ENCODE measurements at regions not wholly inside any gene's neighbourhood (a gene's known extent, or its start where the extent isn't known, plus 50 kb on each side); places are given as distances from the start of the nearest gene placed in this dataset.

- WGBS (ENCODE audit: insufficient coverage): 93% methylated on average over 3 of the region's 3 CpGs
- no peak overlapping the region for H3K4me3 ChIP-seq (ENCODE audit: control insufficient read depth in 1 of 7, extremely low read depth in 1 of 7, insufficient read depth in 4 of 7, low read depth in 2 of 7, low read length in 6 of 7)
- peaks cover 5 to 14% (median 8%) of the 10 kb centered on the region in 4 experiments for H3K4me1 ChIP-seq (ENCODE audit: control extremely low read depth in 1 of 4, control insufficient read depth in 4 of 4, insufficient read depth in 4 of 4, low read length in 3 of 4)
- no peak for DNase-seq
- H3K27ac ChIP-seq (ENCODE audit: insufficient read depth in 1 of 2, low read depth in 1 of 2, low read length in 2 of 2, poor library complexity in 1 of 2, severe bottlenecking in 2 of 2): no peak overlapping the region
- CTCF ChIA-PET: interaction anchor here (0.6 kb wide), 2 partner anchors 9 to 81 kb away, joined by 3 read pairs; no protein-coding TSS in a partner anchor
- no peaks in the 10 kb centered on the region for H3K36me3 ChIP-seq (ENCODE audit: control insufficient read depth in 4 of 4, insufficient read depth in 4 of 4, low read length in 3 of 4)
- H3K27me3 ChIP-seq (replicated peaks in 2 of 5; ENCODE audit: control insufficient read depth in 4 of 5, insufficient read depth in 5 of 5, low read length in 4 of 5): no peaks in the 10 kb centered on the region
- POLR2A ChIA-PET: no interaction called here
- peaks cover 1 to 20% (median 3%) of the 10 kb centered on the region in 5 experiments for H3K9me3 ChIP-seq (ENCODE audit: control extremely low read depth in 1 of 5, control insufficient read depth in 4 of 5, insufficient read depth in 2 of 5, low read depth in 1 of 5, low read length in 4 of 5)
Measured at GRCh38 chr5:124456249-124456648, 290.2 kb downstream of the ZNF608 start.

GRCh38 chr5:124454081-124454480 lies 292.4 kb downstream of the ZNF608 start:
- H3K9me3 ChIP-seq (ENCODE audit: control extremely low read depth in 1 of 5, control insufficient read depth in 4 of 5, insufficient read depth in 2 of 5, low read depth in 1 of 5, low read length in 4 of 5): peaks cover 0 to 3% (median 0%) of the 10 kb centered on the region in 5 experiments
- no peaks in the 10 kb centered on the region for H3K27me3 ChIP-seq (replicated peaks in 2 of 5; ENCODE audit: control insufficient read depth in 4 of 5, insufficient read depth in 5 of 5, low read length in 4 of 5)
- ChIA-PET CTCF (no interaction called here), POLR2A (interaction anchor here (0.7 kb wide), 1 partner anchor 69 kb away, joined by 3 read pairs; no protein-coding TSS in a partner anchor)
- H3K27ac ChIP-seq (ENCODE audit: insufficient read depth in 1 of 2, low read depth in 1 of 2, low read length in 2 of 2, poor library complexity in 1 of 2, severe bottlenecking in 2 of 2): no peak overlapping the region
- no peak overlapping the region for H3K4me3 ChIP-seq (ENCODE audit: control insufficient read depth in 1 of 7, extremely low read depth in 1 of 7, insufficient read depth in 4 of 7, low read depth in 2 of 7, low read length in 6 of 7)
- no peak for DNase-seq
- H3K4me1 ChIP-seq (ENCODE audit: control extremely low read depth in 1 of 4, control insufficient read depth in 4 of 4, insufficient read depth in 4 of 4, low read length in 3 of 4): peaks cover 5 to 14% (median 8%) of the 10 kb centered on the region in 4 experiments
- H3K36me3 ChIP-seq (ENCODE audit: control insufficient read depth in 4 of 4, insufficient read depth in 4 of 4, low read length in 3 of 4): no peaks in the 10 kb centered on the region
- 90% methylated on average over 2 of the region's 3 CpGs for WGBS (ENCODE audit: insufficient coverage)

DNA sequence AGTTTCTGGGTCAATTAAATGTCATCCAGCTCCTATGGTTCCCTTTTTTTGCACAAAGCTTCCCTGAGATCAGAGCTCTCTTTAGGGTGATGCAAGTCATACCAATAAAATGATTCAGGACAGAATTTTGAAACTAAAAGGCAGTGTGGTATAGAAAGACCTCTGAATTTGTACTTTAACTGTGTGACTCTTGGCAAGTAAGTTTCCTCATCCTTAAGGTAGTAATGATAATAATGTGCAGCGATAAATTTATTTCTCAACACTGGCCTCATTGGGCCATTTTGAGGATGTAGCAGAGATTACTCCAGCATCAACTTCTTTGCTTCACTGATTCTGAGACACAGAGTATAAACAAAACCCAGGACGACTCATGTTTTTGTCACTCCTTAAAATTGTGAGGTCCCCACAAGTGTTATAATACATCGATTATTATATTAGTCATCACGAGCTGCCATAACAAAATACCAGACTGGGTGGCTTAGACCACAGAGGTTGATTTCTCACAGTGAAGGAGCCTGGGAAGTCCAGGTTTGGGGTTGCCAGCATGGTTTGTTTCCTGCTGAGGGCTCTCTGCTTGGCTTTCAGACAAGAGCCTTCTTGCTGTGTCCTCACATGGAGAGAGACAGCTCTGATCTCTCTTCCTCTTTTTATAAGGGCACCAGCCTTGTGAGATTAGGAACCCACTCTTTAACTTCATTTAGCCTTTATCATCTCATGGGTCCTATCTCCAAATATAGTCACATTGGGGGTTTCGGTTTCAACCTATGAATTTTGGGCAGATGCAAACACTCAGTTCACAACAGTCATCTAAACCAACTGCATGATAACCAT lies 293.0 kb downstream of the ZNF608 start:
- H3K4me3 ChIP-seq (ENCODE audit: control insufficient read depth in 1 of 7, extremely low read depth in 1 of 7, insufficient read depth in 4 of 7, low read depth in 2 of 7, low read length in 6 of 7): no peak overlapping the region
- POLR2A ChIA-PET: interaction anchor here (0.7 kb wide), 1 partner anchor 69 kb away, joined by 3 read pairs; no protein-coding TSS in a partner anchor
- CTCF ChIA-PET: no interaction called here
- H3K27ac ChIP-seq (ENCODE audit: insufficient read depth in 1 of 2, low read depth in 1 of 2, low read length in 2 of 2, poor library complexity in 1 of 2, severe bottlenecking in 2 of 2): no peak overlapping the region
- no peaks in the 10 kb centered on the region for H3K27me3 ChIP-seq (replicated peaks in 2 of 5; ENCODE audit: control insufficient read depth in 4 of 5, insufficient read depth in 5 of 5, low read length in 4 of 5)
- no peaks in the 10 kb centered on the region for H3K9me3 ChIP-seq (ENCODE audit: control extremely low read depth in 1 of 5, control insufficient read depth in 4 of 5, insufficient read depth in 2 of 5, low read depth in 1 of 5, low read length in 4 of 5)
- 78% methylated on average over 4 of the region's 5 CpGs for WGBS (ENCODE audit: insufficient coverage)
- DNase-seq: peak; percentile 29 to 80 (median 64)
- H3K4me1 ChIP-seq (ENCODE audit: control extremely low read depth in 1 of 4, control insufficient read depth in 4 of 4, insufficient read depth in 4 of 4, low read length in 3 of 4): peaks cover 5 to 13% (median 8%) of the 10 kb centered on the region in 4 experiments
- no peaks in the 10 kb centered on the region for H3K36me3 ChIP-seq (ENCODE audit: control insufficient read depth in 4 of 4, insufficient read depth in 4 of 4, low read length in 3 of 4)

DNA sequence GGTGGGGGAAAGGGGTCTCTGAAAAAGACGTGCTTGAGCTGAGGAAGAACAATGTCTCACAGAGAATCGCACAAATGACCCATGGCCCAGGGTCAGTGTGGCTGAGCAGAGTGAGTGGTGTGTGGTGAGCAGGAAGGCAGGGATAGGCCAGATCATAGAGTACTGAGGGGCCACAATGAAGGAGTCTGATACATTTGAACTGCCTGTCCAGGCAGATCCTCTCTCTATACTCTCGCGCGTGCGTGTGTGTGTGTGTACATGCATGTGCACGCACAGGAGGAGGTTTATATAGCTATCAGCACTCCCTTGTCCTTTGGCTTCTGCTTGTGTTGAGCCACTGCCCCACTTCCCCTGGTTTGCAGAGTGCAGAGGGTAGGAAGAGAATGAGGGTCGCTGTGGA lies 294.0 kb downstream of the ZNF608 start:
- Histone ChIP-seq H3K27ac (ENCODE audit: insufficient read depth in 1 of 2, low read depth in 1 of 2, low read length in 2 of 2, poor library complexity in 1 of 2, severe bottlenecking in 2 of 2) (no peak overlapping the region), H3K4me3 (ENCODE audit: control insufficient read depth in 1 of 7, extremely low read depth in 1 of 7, insufficient read depth in 4 of 7, low read depth in 2 of 7, low read length in 6 of 7) (no peak overlapping the region), H3K36me3 (ENCODE audit: control insufficient read depth in 4 of 4, insufficient read depth in 4 of 4, low read length in 3 of 4) (no peaks in the 10 kb centered on the region), H3K4me1 (ENCODE audit: control extremely low read depth in 1 of 4, control insufficient read depth in 4 of 4, insufficient read depth in 4 of 4, low read length in 3 of 4) (peaks cover 2 to 5% (median 4%) of the 10 kb centered on the region in 4 experiments), H3K27me3 (replicated peaks in 2 of 5; ENCODE audit: control insufficient read depth in 4 of 5, insufficient read depth in 5 of 5, low read length in 4 of 5) (no peaks in the 10 kb centered on the region), H3K9me3 (ENCODE audit: control extremely low read depth in 1 of 5, control insufficient read depth in 4 of 5, insufficient read depth in 2 of 5, low read depth in 1 of 5, low read length in 4 of 5) (no peaks in the 10 kb centered on the region)
- DNase-seq: no peak
- ChIA-PET CTCF (no interaction called here), POLR2A (no interaction called here)
- 98% methylated on average over 7 of the region's 8 CpGs for WGBS (ENCODE audit: insufficient coverage)

DNA sequence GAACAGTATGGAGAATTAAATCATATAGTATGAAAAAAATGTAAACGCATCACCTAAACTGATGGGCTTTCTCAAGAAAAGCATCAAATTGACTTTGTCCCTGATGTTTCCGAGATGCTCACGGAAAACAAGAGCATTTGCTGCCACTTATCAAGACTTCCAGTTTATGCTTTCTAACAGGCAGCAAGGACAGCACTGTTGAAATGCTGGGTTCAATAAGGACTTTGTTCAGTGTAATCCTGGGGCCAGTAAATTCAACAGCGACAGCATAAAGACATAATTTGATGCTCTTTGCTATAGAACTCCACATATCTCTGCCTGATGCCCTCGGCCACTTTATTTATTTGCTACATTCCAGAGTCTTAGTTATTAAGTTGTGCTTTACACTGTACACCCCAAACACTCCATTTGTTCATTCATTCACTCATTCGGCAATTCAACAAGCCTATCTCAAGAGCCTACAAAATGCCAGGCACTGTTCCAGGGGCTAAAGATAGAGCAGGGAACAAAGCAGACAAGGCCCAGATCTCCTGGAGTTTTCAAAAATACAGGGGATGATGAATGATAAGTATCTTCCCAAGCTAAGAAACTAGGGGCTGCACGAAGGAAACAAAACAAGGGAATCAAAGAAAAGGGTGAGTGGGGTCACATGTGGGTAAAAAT lies 294.6 kb downstream of the ZNF608 start:
- WGBS (ENCODE audit: insufficient coverage): 95% methylated on average over 7 of the region's 7 CpGs
- ChIA-PET CTCF (no interaction called here), POLR2A (no interaction called here)

GRCh38 chr5:124446120-124446519 lies 300.3 kb downstream of the ZNF608 start:
- 98% methylated on average over 5 of the region's 6 CpGs for WGBS (ENCODE audit: insufficient coverage)
- no peak for DNase-seq
- no peak overlapping the region for H3K27ac ChIP-seq (ENCODE audit: insufficient read depth in 1 of 2, low read depth in 1 of 2, low read length in 2 of 2, poor library complexity in 1 of 2, severe bottlenecking in 2 of 2)
- no peaks in the 10 kb centered on the region for H3K4me1 ChIP-seq (ENCODE audit: control extremely low read depth in 1 of 4, control insufficient read depth in 4 of 4, insufficient read depth in 4 of 4, low read length in 3 of 4)
- H3K9me3 ChIP-seq (ENCODE audit: control extremely low read depth in 1 of 5, control insufficient read depth in 4 of 5, insufficient read depth in 2 of 5, low read depth in 1 of 5, low read length in 4 of 5): no peaks in the 10 kb centered on the region
- no peaks in the 10 kb centered on the region for H3K27me3 ChIP-seq (replicated peaks in 2 of 5; ENCODE audit: control insufficient read depth in 4 of 5, insufficient read depth in 5 of 5, low read length in 4 of 5)
- H3K4me3 ChIP-seq (ENCODE audit: control insufficient read depth in 1 of 7, extremely low read depth in 1 of 7, insufficient read depth in 4 of 7, low read depth in 2 of 7, low read length in 6 of 7): no peak overlapping the region
- ChIA-PET POLR2A (no interaction called here), CTCF (no interaction called here)
- no peaks in the 10 kb centered on the region for H3K36me3 ChIP-seq (ENCODE audit: control insufficient read depth in 4 of 4, insufficient read depth in 4 of 4, low read length in 3 of 4)

More for the DNA sequence above, 294.6 kb downstream of the ZNF608 start:
- Histone ChIP-seq H3K9me3 (ENCODE audit: control extremely low read depth in 1 of 5, control insufficient read depth in 4 of 5, insufficient read depth in 2 of 5, low read depth in 1 of 5, low read length in 4 of 5) (no peaks in the 10 kb centered on the region), H3K27ac (ENCODE audit: insufficient read depth in 1 of 2, low read depth in 1 of 2, low read length in 2 of 2, poor library complexity in 1 of 2, severe bottlenecking in 2 of 2) (no peak overlapping the region), H3K27me3 (replicated peaks in 2 of 5; ENCODE audit: control insufficient read depth in 4 of 5, insufficient read depth in 5 of 5, low read length in 4 of 5) (no peaks in the 10 kb centered on the region), H3K36me3 (ENCODE audit: control insufficient read depth in 4 of 4, insufficient read depth in 4 of 4, low read length in 3 of 4) (no peaks in the 10 kb centered on the region), H3K4me3 (ENCODE audit: control insufficient read depth in 1 of 7, extremely low read depth in 1 of 7, insufficient read depth in 4 of 7, low read depth in 2 of 7, low read length in 6 of 7) (no peak overlapping the region), H3K4me1 (ENCODE audit: control extremely low read depth in 1 of 4, control insufficient read depth in 4 of 4, insufficient read depth in 4 of 4, low read length in 3 of 4) (peaks cover 0 to 5% (median 4%) of the 10 kb centered on the region in 4 experiments)
- no peak for DNase-seq

GRCh38 chr5:124445070-124445619 lies 301.3 kb downstream of the ZNF608 start:
- Histone ChIP-seq H3K27ac (ENCODE audit: insufficient read depth in 1 of 2, low read depth in 1 of 2, low read length in 2 of 2, poor library complexity in 1 of 2, severe bottlenecking in 2 of 2) (no peak overlapping the region), H3K36me3 (ENCODE audit: control insufficient read depth in 4 of 4, insufficient read depth in 4 of 4, low read length in 3 of 4) (no peaks in the 10 kb centered on the region), H3K4me3 (ENCODE audit: control insufficient read depth in 1 of 7, extremely low read depth in 1 of 7, insufficient read depth in 4 of 7, low read depth in 2 of 7, low read length in 6 of 7) (no peak overlapping the region), H3K27me3 (replicated peaks in 2 of 5; ENCODE audit: control insufficient read depth in 4 of 5, insufficient read depth in 5 of 5, low read length in 4 of 5) (no peaks in the 10 kb centered on the region), H3K9me3 (ENCODE audit: control extremely low read depth in 1 of 5, control insufficient read depth in 4 of 5, insufficient read depth in 2 of 5, low read depth in 1 of 5, low read length in 4 of 5) (no peaks in the 10 kb centered on the region), H3K4me1 (ENCODE audit: control extremely low read depth in 1 of 4, control insufficient read depth in 4 of 4, insufficient read depth in 4 of 4, low read length in 3 of 4) (no peaks in the 10 kb centered on the region)
- CTCF ChIA-PET: no interaction called here
- WGBS (ENCODE audit: insufficient coverage): no CpG with 5 or more reads among the region's 3 CpGs
- DNase-seq: no peak
- POLR2A ChIA-PET: no interaction called here

All from common myeloid progenitor, CD34-positive (primary cell).